Panc1 (cell line): ENCODE measurements at regions not wholly inside any gene's neighbourhood (a gene's known extent, or its start where the extent isn't known, plus 50 kb on each side); places are given as distances from the start of the nearest gene placed in this dataset.

ENCODE experiments used
- ATAC-seq: fragments of 200-7000 bp; cut with Tn5 transposase; 2 replicates; pipeline ENCODE4 v1.9.1; 2020; ENCODE audit warnings: mild to moderate bottlenecking, moderate library complexity
- BruUV-seq: library from RNA; stranded (reverse); fragments of 400-500 nt; replicated peaks from 2 replicates; lab custom pipeline; 2021; lab: Mats Ljungman, UMichigan
- CTCF ChIA-PET: fragments of 300-600 bp; sonication (Branson Sonifier 250); formaldehyde crosslinking; loops from one replicate; lab custom pipeline; 2022; ENCODE audit warnings: antibody characterized with exemption; lab: Charles Lee
- POLR2A ChIA-PET: fragments of 300-600 bp; sonication (Branson Sonifier 250); formaldehyde crosslinking; loops from one replicate; lab custom pipeline; 2022; ENCODE audit warnings: antibody characterized with exemption; lab: Charles Lee
- DNase-seq: peaks from one replicate; pipeline ENCODE4 v3.0.0-alpha.2; 2010; ENCODE audit warnings: low read depth, low spot score
- H3K27ac ChIP-seq: 2 replicates; pipeline ENCODE4 v1.5.1; 2011; ENCODE audit warnings: mild to moderate bottlenecking, low read length, inconsistent platforms
- H3K27me3 ChIP-seq: fragments of 200-500 bp; sonication (Bioruptor generic); 2 replicates; pipeline ENCODE4 v1.6.0; 2014; ENCODE audit warnings: low read length, inconsistent platforms; ENCODE audit not compliant: control insufficient read depth, insufficient read depth
- H3K36me3 ChIP-seq: fragments of 200-500 bp; sonication (Bioruptor generic); 2 replicates; pipeline ENCODE4 v1.5.1; 2014; ENCODE audit warnings: inconsistent platforms, mild to moderate bottlenecking, low read length, moderate library complexity; ENCODE audit not compliant: control insufficient read depth, insufficient read depth
- H3K4me1 ChIP-seq: 2 replicates; pipeline ENCODE4 v1.5.1; 2011; ENCODE audit warnings: inconsistent platforms, mild to moderate bottlenecking, low read length, moderate library complexity; ENCODE audit not compliant: control insufficient read depth, insufficient read depth
- H3K4me3 ChIP-seq, 2 experiments: 2 replicates each; pipeline ENCODE4 v1.5.1; 2011 to 2012; ENCODE audit warnings: low read depth in 2 of 2, low read length in 2 of 2, mild to moderate bottlenecking in 2 of 2, inconsistent platforms in 1 of 2, moderate library complexity in 1 of 2
- H3K9me3 ChIP-seq: fragments of 200-500 bp; sonication (Bioruptor generic); 2 replicates; pipeline ENCODE4 v1.5.1; 2014; ENCODE audit warnings: low read depth, mild to moderate bottlenecking, inconsistent platforms, low read length, moderate library complexity; ENCODE audit not compliant: control insufficient read depth, insufficient read depth
- CTCF ChIP-seq: fragments of 450-650 bp; IDR thresholded peaks from 2 replicates; pipeline ENCODE4 v1.5.1; 2017; ENCODE audit warnings: mild to moderate bottlenecking
- POLR2AphosphoS5 ChIP-seq: IDR thresholded peaks from 2 replicates; pipeline ENCODE4 v1.6.1; 2012; ENCODE audit warnings: mild to moderate bottlenecking, low read depth, low read length, moderate library complexity
- REST ChIP-seq, 2 experiments: IDR thresholded peaks; 2 replicates each; pipeline ENCODE4 v1.6.1; 2011 to 2012; ENCODE audit warnings: low read depth in 2 of 2, control low read depth in 1 of 2, low read length in 1 of 2, mild to moderate bottlenecking in 1 of 2, moderate library complexity in 1 of 2; ENCODE audit not compliant: insufficient read depth in 1 of 2
- SIN3A ChIP-seq: IDR thresholded peaks from 2 replicates; pipeline ENCODE4 v1.6.1; 2012; ENCODE audit warnings: low read depth, mild to moderate bottlenecking, low read length, moderate library complexity, borderline replicate concordance; ENCODE audit not compliant: insufficient read depth
- TCF7L2 ChIP-seq: IDR thresholded peaks from 2 replicates; pipeline ENCODE4 v1.6.1; 2011; ENCODE audit warnings: mild to moderate bottlenecking, low read depth, low read length, inconsistent platforms
- in situ Hi-C: cut with HindIII; loops from 2 replicates; pipeline ENCODE4 v1.10.0; 2016; ENCODE audit warnings: low sequenced_read_pairs, low pct_unique_long_range_greater_than_20kb
- intact Hi-C: fragments of 100-400 bp; cut with micrococcal nuclease; formaldehyde crosslinking; loops from one replicate; pipeline ENCODE4 v1.10.0; 2022; ENCODE audit not compliant: unreplicated experiment

- H3K27ac ChIP-seq = no peak overlapping the region
- in situ Hi-C loops (no loop called here), intact Hi-C loops (no loop called here)
- H3K4me3 ChIP-seq = no peak overlapping the region
- no peaks in the 10 kb centered on the region for H3K9me3 ChIP-seq
- ChIA-PET POLR2A (no interaction called here), CTCF (no interaction called here)
- no peaks in the 10 kb centered on the region for H3K36me3 ChIP-seq
- ATAC-seq (no peak), DNase-seq (no peak)
- TF ChIP-seq POLR2AphosphoS5 (no peak), TCF7L2 (no peak), REST (IDR thresholded peaks at IDR 0.05; ENCODE audit: insufficient read depth in 1 of 2, low read depth in 2 of 2, low read length in 1 of 2) (no peak), SIN3A (no peak), CTCF (no peak)
- no peaks in the 10 kb centered on the region for H3K4me1 ChIP-seq
- H3K27me3 ChIP-seq = no peaks in the 10 kb centered on the region
- no TSS peak for BruUV-seq
Measured at GRCh38 chr3:110341047-110341446, 730.6 kb upstream of the NECTIN3 start.

DNA sequence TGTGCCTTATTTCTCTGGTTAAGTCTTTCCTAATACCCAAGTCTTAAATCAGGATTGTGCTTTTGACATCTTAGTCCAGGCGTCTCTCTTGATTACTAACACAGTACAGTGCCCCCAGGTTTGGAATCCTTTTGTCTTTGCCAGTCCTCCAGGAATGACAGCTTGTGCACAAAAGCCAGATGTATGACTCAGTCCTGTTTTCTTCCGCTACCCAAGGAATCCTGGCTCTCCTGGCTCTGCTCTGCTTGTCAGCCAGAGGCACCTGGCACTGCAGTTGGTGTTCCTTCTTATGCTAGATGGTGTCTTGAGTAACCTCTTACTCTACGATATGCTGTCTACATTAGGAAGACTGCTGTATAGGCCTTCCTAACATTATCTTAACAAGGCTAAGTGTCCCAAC lies 728.2 kb upstream of the NECTIN3 start:
- H3K4me3 ChIP-seq = no peak overlapping the region
- in situ Hi-C loops (no loop called here), intact Hi-C loops (no loop called here)
- H3K27ac ChIP-seq = no peak overlapping the region
- POLR2A ChIA-PET = no interaction called here
- CTCF ChIA-PET = no interaction called here
- H3K27me3 ChIP-seq = no peaks in the 10 kb centered on the region
- DNase-seq (no peak), ATAC-seq (no peak)
- H3K4me1 ChIP-seq = no peaks in the 10 kb centered on the region
- no peak for TF ChIP-seq REST (IDR thresholded peaks at IDR 0.05; ENCODE audit: insufficient read depth in 1 of 2, low read depth in 2 of 2, low read length in 1 of 2)
- no TSS peak for BruUV-seq
- no peaks in the 10 kb centered on the region for H3K9me3 ChIP-seq
- H3K36me3 ChIP-seq = no peaks in the 10 kb centered on the region
